Stimulated activated CD4-positive, alpha-beta T cell treated with anti-CD3 and anti-CD28 coated beads, Interleukin-1b, Interleukin-23, amount 100 ng/mL, for 24 hours (primary cell): ENCODE measurements at regions not wholly inside any gene's neighbourhood (a gene's known extent, or its start where the extent isn't known, plus 50 kb on each side); places are given as distances from the start of the nearest gene placed in this dataset.
"Not testable (repeated sequence)": the region's sequence is repeated elsewhere in the genome, so short reads cannot be mapped to it uniquely, and the experiment has no call there.

Experiments used
- DNase-seq, 4 experiments: peaks; one replicate each; pipeline ENCODE4 v3.0.0-alpha.2; 2020; ENCODE audit warnings: low read depth in 4 of 4, low spot score in 1 of 4

DNA sequence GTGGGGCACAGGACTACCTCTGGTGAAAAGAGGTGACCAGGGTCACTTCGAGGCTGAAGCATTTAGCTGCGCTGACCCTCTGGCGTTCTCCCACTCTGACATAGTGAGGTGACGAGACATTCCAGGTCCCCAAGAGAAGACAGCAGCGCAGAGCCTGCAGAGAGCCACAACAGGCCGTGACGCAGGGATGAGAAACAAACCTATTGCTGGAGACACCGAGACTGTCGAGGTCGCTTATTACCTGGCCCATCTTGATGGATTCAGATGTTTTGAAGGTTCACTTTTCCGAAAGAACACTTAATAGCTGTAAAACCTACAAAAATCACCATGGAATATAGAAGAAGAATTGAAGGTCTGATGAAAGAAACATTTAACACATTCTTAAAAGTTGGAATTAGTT lies 466.3 kb downstream of the NR2F2 start:
- no peak for DNase-seq

GRCh38 chr15:96801576-96802150 lies 471.2 kb downstream of the NR2F2 start:
- DNase-seq: no peak

GRCh38 chr15:96802611-96803255 lies 472.2 kb downstream of the NR2F2 start:
- no peak for DNase-seq

GRCh38 chr15:96804754-96805153 lies 474.3 kb downstream of the NR2F2 start:
- DNase-seq: no peak

DNA sequence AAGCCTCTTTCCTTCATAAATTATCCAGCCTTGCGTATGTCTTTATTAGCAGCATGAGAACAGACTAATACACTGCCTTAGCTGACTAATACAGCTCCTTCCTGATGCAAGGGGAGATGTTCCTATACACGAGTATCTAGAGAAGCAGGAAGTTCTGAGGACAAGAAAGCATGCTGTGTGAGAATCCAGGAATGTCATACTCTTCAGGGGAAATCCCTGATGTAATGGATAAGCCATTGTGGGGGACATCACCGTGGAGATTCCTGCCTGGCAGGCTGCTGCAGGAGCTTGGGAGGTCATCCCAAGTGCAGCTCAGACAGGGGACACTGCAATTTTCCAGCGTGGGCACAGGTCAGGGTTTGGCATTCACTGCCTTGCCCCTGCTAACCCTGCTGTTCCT lies 476.9 kb downstream of the NR2F2 start:
- no peak for DNase-seq

DNA sequence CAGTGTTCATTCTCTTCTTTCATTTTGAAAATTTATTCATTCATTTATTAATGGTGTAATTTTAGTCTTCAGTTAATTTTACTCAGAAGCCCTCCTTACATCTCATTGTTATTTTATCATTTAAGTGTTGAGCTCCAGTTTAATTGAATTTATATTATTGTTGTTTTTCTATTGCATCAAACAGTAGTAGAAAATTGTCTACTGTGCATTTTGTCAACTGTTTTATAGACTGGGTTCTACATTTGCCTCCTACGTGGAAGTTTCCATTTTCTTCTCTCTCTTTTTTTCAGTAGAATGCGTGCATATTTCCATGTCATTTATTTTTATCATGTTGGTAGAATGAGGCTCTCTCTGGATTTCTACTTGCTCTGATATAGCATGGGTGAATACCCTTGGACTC lies 487.4 kb downstream of the NR2F2 start:
- no peak for DNase-seq

DNA sequence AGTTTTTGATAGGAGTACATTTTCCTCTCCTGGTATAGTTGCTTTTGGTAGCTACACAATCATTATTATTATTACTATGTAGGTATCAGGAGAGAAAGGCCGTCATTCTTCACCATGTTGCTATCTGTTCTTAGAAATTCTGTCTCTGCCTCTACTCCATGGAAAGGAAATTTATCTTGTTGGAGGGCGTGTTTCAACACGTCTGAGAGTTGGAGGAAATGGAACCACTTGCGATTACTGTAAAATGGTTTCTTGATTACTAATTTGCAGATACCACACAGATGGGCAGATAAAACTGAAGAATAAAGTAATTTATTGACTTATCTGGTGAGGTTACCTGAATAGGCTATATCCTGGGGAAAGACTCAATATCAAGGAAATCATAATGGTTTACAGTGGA lies 488.4 kb downstream of the NR2F2 start:
- DNase-seq: no peak

GRCh38 chr15:96827981-96828380 lies 497.5 kb downstream of the NR2F2 start:
- DNase-seq: no peak

- DNase-seq: no peak
Measured at GRCh38 chr15:96837241-96837970, 506.9 kb downstream of the NR2F2 start.

- no peak for DNase-seq
Measured at GRCh38 chr15:96838081-96838480, 507.6 kb downstream of the NR2F2 start.

DNA sequence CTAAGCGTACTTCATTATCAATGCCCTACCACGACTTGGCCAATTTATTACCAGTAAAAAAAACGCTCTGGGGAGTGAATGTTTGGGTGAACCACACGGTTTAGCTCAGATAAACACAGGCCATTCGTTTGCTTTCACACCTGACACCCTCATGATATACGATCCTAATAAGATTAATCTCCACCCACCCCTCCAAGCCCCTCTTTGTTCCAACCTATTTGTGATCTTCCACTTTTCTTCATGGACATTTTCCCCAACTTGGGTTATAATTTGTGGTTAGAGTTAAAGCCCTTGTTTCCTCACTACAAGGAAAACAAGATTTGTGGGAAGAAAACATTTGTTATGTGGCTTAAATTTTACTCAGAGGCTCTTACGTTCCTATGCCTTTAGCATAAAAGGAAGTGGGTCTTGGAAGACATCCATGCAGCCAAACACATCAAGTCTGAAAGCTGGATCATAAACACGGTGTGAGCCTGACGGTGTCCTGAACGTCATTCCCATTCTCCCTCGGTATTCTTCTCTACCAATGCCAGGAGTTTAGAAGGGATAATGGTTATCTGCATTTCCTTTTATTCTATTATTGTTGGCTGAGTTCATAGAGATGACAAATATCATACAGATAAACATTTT lies 518.9 kb downstream of the NR2F2 start:
- DNase-seq: no peak

GRCh38 chr15:96851613-96852012 lies 521.1 kb downstream of the NR2F2 start:
- no peak for DNase-seq

DNA sequence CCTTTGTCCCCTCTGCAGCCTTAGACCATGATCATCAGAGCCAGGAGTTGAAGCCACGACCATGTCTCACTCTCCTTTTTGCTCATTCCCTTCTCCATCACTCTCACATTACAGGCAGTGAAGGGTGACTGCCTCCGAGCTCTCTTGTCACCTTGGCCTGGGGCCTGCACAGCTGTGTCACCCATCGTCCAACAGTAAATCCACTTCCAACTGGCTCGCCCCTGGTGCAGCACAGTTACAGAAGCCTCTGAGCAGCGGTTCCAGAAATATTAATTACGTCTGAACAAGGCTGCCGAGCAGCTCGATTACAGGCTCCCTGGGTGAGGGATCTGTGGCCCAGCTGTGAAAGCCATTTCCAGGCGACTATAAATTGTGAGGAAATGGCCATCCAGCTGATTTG lies 528.2 kb downstream of the NR2F2 start:
- DNase-seq: no peak

DNA sequence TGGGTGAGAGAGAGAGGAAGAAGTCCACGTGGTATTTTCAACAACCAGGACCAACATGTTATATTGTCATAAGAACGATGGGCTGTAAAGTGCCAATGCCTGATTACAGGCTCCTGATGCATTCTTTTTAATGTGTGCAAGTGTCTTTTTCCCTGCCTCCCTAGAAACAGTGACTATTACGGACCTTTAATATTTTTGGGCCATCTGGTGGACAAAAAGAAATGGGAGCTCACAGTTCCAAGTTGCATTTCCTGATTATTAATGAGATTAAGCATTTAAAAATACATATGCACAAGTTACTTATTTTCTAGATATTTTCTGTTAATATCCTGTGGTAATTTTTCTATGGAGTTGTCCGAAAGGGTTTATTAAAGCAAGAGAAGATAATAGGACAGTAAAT lies 530.2 kb downstream of the NR2F2 start:
- no peak for DNase-seq

DNA sequence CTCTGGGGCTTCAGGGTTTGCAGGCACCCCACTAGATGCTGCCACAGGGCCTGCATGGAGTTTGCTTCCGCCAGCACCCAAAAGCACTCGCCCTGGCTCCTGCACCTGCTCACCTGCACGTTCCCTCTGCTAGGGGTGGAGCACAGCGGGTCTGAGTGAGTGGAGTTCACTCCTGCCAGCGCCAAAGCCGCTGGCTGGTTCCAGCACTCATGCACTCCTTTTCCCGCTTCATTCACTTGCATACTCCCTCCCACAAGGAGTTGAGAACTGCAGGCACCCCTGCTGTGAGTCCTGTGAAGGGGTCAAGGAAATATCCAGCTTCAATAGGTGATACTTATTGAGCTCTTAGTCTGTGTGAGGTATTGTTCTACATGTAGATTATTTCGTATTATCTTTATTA lies 537.5 kb downstream of the NR2F2 start:
- DNase-seq: no peak

DNA sequence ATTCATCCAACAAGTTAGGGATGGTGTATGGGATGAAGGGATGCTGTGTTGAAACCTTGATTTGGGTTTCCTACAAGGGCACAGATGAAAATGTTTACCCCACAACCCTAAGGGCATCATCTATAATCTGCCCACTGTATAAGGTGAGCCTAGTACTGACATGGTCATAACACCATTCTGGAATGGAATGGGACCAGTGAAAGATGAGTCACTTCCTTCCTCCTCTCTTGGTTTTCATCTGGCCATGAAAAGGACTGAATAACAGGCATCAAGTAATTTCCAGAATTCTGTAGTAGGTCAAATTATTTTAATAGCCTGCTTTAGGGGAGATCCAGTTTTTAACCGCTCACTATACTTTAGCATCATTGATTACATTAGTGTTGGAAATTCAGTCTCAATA lies 538.6 kb downstream of the NR2F2 start:
- no peak for DNase-seq

- no peak for DNase-seq
Measured at GRCh38 chr15:96869790-96870189, 539.3 kb downstream of the NR2F2 start.

- no peak for DNase-seq
Measured at GRCh38 chr15:96870580-96870979, 540.1 kb downstream of the NR2F2 start.

- not testable (repeated sequence) for DNase-seq
Measured at GRCh38 chr15:96877442-96877841, 546.9 kb downstream of the NR2F2 start.

DNA sequence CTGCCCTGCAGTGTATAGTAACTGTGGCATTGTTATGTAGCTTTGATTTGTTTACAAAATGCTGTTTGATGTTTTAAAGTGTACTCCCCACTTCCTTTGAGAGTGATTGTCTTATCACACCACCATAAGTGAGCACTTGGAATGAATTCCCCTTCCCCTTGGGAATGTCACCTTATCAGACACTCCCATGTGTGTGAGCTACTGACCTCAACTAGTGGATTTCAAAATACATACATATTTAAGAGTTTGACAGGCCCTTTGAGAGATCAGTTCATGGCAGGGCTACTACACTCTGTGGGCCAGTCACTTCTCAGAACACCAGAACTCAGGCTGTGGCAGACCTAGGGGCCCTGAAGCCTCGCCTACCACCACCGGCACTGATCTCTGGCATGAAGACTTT lies 547.6 kb downstream of the NR2F2 start:
- DNase-seq: no peak

- no peak for DNase-seq
Measured at GRCh38 chr15:96882121-96882772, 551.7 kb downstream of the NR2F2 start.

- DNase-seq: no peak
Measured at GRCh38 chr15:96887730-96888129, 557.2 kb downstream of the NR2F2 start.
